ENCODE measurements at regions not wholly inside any gene's neighbourhood (a gene's known extent, or its start where the extent isn't known, plus 50 kb on each side); places are given as distances from the start of the nearest gene placed in this dataset.

DNA sequence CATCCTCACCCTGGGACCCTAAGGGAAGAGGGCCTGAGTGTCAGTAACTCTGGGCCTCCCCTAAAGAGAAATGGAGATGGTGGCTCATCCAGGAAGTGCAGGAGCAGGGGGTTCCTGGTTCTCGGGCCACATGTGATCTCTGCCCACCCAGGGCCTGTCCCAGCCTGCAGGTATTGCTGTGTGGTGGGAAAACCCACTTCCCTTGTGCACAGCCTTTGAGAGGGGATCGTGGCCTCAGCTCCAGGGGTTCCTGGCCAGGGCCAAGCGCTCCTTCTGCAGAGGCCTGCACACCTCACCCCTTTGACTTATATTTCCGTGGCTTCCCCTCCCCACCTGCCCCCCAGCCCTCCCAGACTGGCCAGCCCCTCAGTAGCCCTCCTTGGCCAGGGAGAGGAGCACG is 213.5 kb downstream of the OR4C45 start:
- Histone ChIP-seq H3K27me3 (no peaks in the 10 kb centered on the region), H3K4me1 (no peaks in the 10 kb centered on the region), H3K36me3 (no peaks in the 10 kb centered on the region), H3K27ac (no peak overlapping the region), H3K9me3 (peaks cover 0 to 15% (median 2%) of the 10 kb centered on the region in 4 donors), H3K4me3 (no peak overlapping the region)
- TF ChIP-seq POLR2AphosphoS5 (IDR thresholded peaks at IDR 0.05) (no peak), POLR2A (IDR thresholded peaks at IDR 0.05) (no peak), EP300 (IDR thresholded peaks at IDR 0.05) (no peak)
- TF ChIP-seq, protein P1, sequence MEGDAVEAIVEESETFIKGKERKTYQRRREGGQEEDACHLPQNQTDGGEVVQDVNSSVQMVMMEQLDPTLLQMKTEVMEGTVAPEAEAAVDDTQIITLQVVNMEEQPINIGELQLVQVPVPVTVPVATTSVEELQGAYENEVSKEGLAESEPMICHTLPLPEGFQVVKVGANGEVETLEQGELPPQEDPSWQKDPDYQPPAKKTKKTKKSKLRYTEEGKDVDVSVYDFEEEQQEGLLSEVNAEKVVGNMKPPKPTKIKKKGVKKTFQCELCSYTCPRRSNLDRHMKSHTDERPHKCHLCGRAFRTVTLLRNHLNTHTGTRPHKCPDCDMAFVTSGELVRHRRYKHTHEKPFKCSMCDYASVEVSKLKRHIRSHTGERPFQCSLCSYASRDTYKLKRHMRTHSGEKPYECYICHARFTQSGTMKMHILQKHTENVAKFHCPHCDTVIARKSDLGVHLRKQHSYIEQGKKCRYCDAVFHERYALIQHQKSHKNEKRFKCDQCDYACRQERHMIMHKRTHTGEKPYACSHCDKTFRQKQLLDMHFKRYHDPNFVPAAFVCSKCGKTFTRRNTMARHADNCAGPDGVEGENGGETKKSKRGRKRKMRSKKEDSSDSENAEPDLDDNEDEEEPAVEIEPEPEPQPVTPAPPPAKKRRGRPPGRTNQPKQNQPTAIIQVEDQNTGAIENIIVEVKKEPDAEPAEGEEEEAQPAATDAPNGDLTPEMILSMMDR (IDR thresholded peaks at IDR 0.05) = no peak
- 72 to 81% methylated on average over 3 to 5 of the region's 5 CpGs for WGBS, 2 donors
- ATAC-seq (ENCODE audit: low FRiP score in 2 of 2) = peak in 1 of 2 donors; percentile 11
- no peak for DNase-seq

DNA sequence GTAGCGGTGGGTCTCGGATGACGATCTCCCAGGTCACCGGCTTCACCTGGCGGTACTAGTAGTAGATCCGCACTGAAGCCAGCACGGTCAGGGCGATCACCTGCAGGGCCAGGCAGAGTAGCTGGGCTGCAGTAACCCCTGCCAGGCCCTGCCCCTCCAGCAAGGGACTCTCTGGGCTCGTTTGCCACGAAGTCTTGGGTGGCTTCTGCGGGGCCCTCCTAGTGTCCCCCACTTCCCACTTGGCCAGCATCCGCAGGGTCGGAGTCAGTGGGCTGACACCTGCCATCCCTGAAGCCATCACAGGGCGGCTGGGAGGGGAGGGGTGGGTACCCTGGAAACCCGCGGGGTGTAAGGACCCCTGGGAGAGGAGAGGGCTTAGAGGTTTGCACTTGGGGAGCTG is 214.0 kb downstream of the OR4C45 start:
- TF ChIP-seq, protein P1 (IDR thresholded peaks at IDR 0.05) = no peak
- TF ChIP-seq POLR2A (IDR thresholded peaks at IDR 0.05) (no peak), EP300 (IDR thresholded peaks at IDR 0.05) (no peak), POLR2AphosphoS5 (IDR thresholded peaks at IDR 0.05) (no peak)
- no peak overlapping the region for H3K27ac ChIP-seq
- peak in 1 of 2 donors; percentile 37 for ATAC-seq (ENCODE audit: low FRiP score in 2 of 2)
- H3K36me3 ChIP-seq = no peaks in the 10 kb centered on the region
- peaks cover 0 to 15% (median 2%) of the 10 kb centered on the region in 4 donors for H3K9me3 ChIP-seq
- peak in 1 of 2 donors; percentile 39 for DNase-seq
- H3K27me3 ChIP-seq = no peaks in the 10 kb centered on the region
- H3K4me1 ChIP-seq = no peaks in the 10 kb centered on the region
- no peak overlapping the region for H3K4me3 ChIP-seq
- WGBS, 2 donors = 74 to 93% methylated on average over 3 to 16 of the region's 16 CpGs

DNA sequence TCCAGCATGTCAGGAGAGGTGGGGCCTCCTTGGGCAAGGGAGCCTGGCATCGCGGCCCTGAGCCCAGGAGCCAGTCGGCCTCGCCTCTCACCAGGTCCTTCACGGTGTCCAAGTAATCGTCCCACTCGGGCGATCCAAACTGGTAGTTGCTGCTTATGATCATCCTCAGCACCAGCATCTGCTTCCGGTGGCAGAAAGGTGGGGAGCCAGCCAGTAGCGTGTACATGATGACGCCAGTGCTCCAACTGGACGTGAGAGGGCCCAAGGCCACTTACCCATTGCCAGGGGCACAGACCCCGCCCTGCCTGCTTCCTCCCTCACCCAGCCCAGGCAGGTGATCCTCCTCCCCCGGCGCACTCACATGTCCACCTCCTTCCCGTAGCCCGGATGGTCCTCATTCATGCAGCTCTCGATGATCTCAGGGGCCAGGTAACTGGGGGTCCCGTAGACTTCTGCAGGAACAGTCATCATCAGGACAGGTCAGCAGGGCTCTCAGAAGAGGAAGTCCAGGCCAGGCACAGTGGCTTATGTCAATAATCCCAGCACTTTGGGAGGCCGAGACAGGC is 214.7 kb downstream of the OR4C45 start:
- TF ChIP-seq EP300 (IDR thresholded peaks at IDR 0.05) (no peak), POLR2A (IDR thresholded peaks at IDR 0.05) (no peak), POLR2AphosphoS5 (IDR thresholded peaks at IDR 0.05) (no peak)
- TF ChIP-seq, protein P1 (IDR thresholded peaks at IDR 0.05) = no peak
- WGBS, 2 donors = 88 to 92% methylated on average over 14 to 20 of the region's 20 CpGs
- Histone ChIP-seq H3K4me3 (no peak overlapping the region), H3K36me3 (no peaks in the 10 kb centered on the region), H3K27ac (no peak overlapping the region), H3K4me1 (no peaks in the 10 kb centered on the region), H3K27me3 (no peaks in the 10 kb centered on the region), H3K9me3 (peaks cover 0 to 15% (median 2%) of the 10 kb centered on the region in 4 donors)
- DNase-seq (peak in 1 of 2 donors; percentile 50), ATAC-seq (ENCODE audit: low FRiP score in 2 of 2) (peak in 1 of 2 donors; percentile 62)

DNA sequence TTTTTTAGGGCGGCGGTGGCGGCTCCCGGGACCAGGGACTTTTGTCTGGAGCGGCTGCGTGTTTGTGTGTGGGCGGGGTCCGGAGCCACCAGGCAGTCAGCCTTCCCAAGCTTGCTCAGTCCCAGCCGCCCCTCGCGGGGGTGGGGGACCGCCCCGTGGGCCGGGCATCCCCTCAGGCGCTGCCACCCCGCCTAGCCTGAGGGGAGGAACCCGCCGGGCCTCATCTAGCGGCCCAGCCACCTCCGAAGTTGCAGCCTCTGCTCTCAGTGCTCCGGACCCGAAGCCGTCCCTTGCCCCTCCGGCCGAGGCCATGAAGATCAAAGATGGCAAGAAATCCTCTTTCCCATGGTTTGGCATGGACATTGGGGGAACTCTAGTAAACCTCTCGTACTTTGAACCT is 235.2 kb downstream of the OR4C45 start:
- peak in 1 of 2 donors; percentile 12 for ATAC-seq (ENCODE audit: low FRiP score in 2 of 2)
- WGBS, 2 donors = 84 to 90% methylated on average over 14 to 23 of the region's 26 CpGs
- Histone ChIP-seq H3K36me3 (no peaks in the 10 kb centered on the region), H3K27me3 (no peaks in the 10 kb centered on the region), H3K9me3 (peaks cover 0 to 3% (median 1%) of the 10 kb centered on the region in 4 donors), H3K27ac (no peak overlapping the region), H3K4me1 (no peaks in the 10 kb centered on the region), H3K4me3 (no peak overlapping the region)
- TF ChIP-seq POLR2A (IDR thresholded peaks at IDR 0.05) (no peak), EP300 (IDR thresholded peaks at IDR 0.05) (no peak), POLR2AphosphoS5 (IDR thresholded peaks at IDR 0.05) (no peak)
- TF ChIP-seq, protein P1 (IDR thresholded peaks at IDR 0.05) = no peak
- DNase-seq = peak in 1 of 2 donors; percentile 75

DNA sequence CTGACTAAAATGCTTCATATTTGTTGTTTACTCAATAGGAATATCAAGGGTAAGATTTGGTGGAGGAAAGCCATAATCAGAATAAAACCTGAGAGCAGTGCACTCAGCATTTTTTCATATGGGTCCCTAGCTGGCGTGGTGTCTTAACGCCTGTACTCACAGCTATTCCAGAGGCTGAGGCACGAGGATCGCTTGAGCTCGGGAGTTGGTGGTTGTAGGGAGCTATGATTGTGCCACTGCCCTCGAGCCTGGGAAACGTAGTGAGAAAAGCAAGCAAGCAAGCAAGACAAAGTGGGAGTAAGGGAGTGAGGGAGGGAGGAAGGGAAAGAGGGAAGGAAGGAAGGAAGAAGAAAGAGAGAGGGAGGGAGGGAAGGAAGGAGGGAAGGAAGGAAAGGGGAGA is 242.5 kb downstream of the OR4C45 start:
- TF ChIP-seq POLR2AphosphoS5 (IDR thresholded peaks at IDR 0.05) (no peak), POLR2A (IDR thresholded peaks at IDR 0.05) (no peak), EP300 (IDR thresholded peaks at IDR 0.05) (no peak)
- TF ChIP-seq, protein P1 (IDR thresholded peaks at IDR 0.05) = no peak
- no peak overlapping the region for H3K4me3 ChIP-seq
- H3K27me3 ChIP-seq = no peaks in the 10 kb centered on the region
- WGBS, 2 donors = 79 to 82% methylated on average over 7 of the region's 7 CpGs
- no peaks in the 10 kb centered on the region for H3K4me1 ChIP-seq
- ATAC-seq (ENCODE audit: low FRiP score in 2 of 2) (no peak), DNase-seq (no peak)
- peaks cover 0 to 8% (median 0%) of the 10 kb centered on the region in 4 donors for H3K9me3 ChIP-seq
- no peak overlapping the region for H3K27ac ChIP-seq
- H3K36me3 ChIP-seq = no peaks in the 10 kb centered on the region
